HG03066 (cell line): ENCODE measurements at regions not wholly inside any gene's neighbourhood (a gene's known extent, or its start where the extent isn't known, plus 50 kb on each side); places are given as distances from the start of the nearest gene placed in this dataset.

Source experiments
- ATAC-seq: cut with Tn5 transposase; IDR thresholded peaks from one replicate; pipeline ENCODE4 v1.9.1; 2021; ENCODE audit warnings: low read depth; ENCODE audit not compliant: unreplicated experiment

DNA sequence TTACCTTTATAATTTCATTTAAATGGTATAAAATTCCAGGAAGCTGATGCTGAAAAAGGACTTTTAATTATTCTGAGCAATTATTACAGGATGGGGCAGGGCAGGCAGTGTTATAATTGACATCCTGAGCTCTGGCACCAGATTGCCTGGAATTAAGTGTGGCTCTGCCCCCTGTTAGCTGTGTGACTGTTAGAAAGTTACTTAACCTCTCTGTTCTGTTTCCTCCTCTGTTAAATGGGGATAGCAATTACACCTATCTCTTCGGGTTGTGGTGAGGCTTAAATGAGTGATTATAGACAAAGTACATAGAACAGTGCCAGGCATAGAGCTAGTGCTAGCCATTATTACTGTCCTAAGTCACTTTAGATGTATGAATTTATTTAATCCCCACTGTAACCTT, 327.3 kb downstream of the SMAD2 start:
- ATAC-seq = no peak

- ATAC-seq = no peak
Measured at GRCh38 chr18:47602273-47602897, 328.1 kb downstream of the SMAD2 start.

- no peak for ATAC-seq
Measured at GRCh38 chr18:47601581-47602272, 328.7 kb downstream of the SMAD2 start.

- no peak for ATAC-seq
Measured at GRCh38 chr18:47595831-47596501, 334.5 kb downstream of the SMAD2 start.

GRCh38 chr18:47594621-47595086, 335.8 kb downstream of the SMAD2 start:
- ATAC-seq = no peak

DNA sequence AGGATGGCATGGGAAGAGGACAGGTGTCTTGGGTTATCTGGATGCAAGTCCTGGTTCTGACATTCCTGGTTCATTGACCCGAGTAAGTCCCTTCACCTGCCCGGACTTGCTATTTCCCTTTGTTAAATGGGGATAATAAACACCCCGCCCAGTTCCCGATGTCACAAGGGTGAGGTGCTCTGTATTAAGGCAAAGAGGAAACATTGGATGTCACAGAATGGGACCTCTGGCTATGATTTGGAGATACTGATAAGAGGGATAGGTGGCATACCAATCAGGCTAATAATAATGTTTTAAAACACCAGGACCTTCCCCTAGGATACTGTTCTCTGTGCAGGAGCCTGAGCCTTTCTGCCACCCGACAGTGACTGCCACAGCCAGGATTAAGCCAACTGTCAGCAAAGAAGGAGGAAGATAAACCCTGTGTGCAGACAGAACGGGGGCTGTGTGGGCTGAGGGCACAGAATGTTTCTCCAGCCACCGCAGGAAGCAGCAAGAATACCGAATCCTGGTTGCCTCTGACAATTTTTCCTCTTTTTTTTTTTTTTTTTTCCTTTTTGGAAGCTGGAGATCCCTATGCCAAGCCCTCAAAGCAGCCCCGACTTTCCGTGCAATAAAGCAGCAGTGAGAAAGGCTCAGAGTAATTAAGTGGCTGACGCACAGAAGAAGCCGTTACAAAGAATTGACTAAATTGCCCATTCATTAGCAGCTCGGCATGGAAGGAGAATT, 336.6 kb downstream of the SMAD2 start:
- no peak for ATAC-seq

DNA sequence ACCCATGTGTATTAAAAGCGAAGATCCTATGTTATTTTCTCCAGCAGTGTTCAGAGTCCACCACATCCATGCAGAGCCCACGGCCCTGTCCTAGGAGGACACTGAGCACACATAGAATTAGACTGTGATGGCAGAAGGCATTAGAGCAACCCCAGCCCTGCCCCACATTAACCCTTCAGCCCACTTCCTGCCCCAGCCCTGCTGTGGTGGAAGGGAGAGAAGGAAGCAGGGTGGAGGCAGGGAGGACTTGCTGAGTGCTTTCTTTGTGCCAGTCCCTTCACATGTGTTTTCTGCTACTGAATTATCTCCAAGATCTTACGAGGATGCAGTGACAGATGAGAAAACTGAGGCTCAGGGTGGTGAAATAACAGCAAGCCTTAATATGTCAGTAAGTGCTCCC, 339.0 kb downstream of the SMAD2 start:
- no peak for ATAC-seq

DNA sequence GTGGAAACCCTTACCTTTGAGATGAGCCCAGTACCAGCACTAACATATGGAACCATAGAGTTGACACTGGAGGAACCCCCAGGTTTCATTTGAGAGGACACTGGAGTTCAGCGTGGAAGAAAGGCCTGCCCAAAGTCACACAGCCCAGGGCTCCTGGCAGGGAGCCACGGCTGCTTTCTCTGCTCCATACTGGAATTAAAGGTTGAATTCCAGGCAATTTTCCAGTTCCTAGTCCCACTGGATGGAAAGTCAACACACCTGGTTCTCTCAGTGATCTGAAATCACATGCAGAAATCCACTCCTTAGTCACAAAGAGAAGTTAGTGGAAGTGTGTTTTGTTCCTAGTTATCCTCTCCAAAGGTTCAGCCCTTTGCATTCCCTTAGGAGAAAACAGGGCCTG, 336.1 kb upstream of the SKOR2 start:
- ATAC-seq = no peak

- no peak for ATAC-seq
Measured at GRCh38 chr18:47586418-47587070, 335.1 kb upstream of the SKOR2 start.

DNA sequence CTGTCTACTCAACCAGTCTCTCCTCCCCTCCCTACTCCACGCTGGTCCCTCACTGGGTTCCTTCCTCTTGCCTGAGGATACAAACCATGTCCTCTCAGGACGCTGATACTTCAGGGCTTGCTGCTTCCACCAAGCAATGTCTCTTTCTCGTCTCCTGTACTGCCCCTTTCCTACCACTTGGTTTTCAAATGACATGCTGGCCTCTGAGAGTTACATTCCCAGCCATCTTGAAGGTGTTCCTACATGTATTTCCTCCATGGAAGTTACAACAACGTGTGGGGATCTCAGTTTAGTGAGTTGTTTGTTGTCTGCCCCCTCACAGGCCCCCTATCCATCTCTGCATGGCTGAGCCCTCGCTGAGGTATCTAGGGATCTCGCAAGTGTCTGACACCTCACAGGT, 334.5 kb upstream of the SKOR2 start:
- ATAC-seq = no peak

GRCh38 chr18:47585136-47585535, 333.7 kb upstream of the SKOR2 start:
- no peak for ATAC-seq

GRCh38 chr18:47582093-47582492, 330.6 kb upstream of the SKOR2 start:
- ATAC-seq = no peak

DNA sequence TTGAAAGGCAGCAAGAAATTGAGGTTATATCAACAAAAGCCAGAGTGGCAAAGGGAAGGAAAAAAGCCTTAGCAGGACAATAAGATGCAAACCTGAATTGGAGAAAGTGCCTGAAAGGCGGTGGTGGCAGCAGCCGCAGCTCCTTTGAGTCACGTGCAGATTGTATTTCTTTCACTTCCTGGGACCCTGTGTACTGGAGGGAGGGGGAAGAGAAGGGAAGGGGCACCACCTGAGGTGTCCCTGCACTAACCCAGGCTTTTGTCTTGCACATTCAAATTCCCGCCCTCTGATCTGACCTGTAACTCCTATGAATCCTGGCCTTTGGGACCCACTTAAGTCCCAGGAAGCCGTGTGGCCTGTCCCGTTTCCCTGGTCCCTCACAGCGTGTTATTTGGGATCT, 326.1 kb upstream of the SKOR2 start:
- no peak for ATAC-seq

DNA sequence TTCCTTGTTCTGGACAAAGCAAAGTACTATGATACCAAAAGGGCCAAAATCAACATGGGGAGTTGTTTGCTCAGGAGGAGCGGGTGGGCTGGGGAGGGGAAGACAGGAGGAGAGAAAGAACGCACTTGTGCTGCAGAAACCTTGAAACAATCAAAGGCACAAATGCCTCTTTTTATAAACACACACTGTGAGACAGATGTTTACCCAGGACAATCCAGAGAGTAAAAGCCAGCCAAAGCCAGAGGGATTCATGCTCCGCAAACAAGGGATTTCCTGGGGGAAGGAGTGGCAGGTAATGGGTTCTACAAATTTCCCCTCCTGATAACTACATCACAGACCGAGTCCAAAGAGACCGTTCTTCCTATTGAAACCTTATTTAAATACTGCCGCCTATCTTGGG, 323.5 kb upstream of the SKOR2 start:
- no peak for ATAC-seq

- ATAC-seq = no peak
Measured at GRCh38 chr18:47571957-47572356, 320.5 kb upstream of the SKOR2 start.

- ATAC-seq = no peak
Measured at GRCh38 chr18:47566809-47567208, 315.3 kb upstream of the SKOR2 start.

DNA sequence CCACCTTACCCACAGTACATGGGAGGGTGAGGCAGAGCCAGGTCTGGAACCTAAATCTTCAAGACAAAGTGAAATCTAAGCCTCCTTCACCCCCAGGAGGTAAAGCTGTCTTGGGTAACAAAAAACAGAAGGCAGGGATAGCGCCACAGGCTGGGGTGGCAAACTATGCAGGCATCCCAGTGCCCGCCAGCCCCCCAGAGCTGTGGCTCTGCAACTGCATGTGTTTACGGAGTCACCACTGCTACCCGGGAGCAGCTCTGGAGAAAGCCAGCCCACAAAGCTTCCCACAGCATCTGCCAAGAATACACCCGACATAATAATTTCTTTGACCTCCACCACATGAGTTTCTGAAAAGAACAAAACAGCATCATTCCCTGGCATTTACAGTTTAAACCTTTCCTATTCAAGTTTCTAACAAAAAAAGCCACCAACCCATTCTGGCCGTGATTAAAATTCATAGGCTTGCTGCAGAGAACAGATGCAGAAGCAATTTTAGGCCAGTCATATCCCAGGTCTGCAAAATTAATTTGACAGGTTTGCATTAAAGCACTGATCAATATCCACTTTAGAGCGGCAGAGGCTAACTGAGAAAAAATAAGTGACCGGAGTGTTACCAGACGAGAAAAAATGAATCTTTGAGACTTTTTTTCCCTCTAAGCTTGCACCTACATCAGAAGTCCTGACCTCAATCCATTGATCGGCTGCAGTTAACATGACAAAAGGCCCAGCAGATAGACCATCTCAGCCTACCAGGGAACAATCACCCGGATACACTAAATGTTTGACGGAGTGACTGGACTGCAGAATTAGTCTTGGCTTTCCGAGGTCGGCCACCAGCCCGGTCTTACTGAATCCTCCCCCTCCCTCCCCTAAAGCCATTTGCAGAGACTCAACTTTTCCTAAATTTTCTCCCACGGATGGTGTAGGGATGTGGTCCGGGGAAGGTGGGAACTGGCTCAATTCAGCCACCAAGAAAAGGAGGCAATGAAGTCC, 309.6 kb upstream of the SKOR2 start:
- ATAC-seq = no peak

DNA sequence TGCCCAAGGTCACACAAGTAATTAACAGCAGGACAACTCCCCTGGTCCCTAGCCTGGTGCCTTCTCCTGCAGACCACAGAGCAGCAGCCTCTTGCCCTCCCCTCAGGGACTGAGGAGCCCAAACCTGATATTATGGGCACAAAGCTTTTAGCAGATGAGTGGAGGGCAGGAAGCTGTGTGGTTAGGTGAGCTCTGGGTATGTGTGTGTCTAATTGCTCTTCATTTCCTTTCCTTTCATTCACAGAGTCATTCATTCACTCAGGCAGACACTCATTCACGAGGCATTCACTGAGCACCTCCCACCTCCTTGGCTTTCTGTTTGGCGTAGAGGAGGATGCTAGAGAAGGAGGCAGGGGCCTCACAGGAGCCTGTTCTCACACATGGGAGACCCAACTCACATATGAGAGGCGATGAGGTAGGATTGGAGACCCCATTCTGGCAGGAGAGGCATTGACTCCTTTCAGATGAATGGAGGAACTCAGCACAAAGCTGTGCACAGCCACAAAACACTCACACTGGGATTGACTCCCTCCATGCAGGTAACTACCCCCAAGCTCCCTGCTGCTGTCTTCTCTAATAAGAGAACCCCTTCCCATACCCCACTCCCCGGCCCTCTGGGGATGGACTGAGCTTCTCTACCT, 306.8 kb upstream of the SKOR2 start:
- peak; percentile 68 for ATAC-seq

DNA sequence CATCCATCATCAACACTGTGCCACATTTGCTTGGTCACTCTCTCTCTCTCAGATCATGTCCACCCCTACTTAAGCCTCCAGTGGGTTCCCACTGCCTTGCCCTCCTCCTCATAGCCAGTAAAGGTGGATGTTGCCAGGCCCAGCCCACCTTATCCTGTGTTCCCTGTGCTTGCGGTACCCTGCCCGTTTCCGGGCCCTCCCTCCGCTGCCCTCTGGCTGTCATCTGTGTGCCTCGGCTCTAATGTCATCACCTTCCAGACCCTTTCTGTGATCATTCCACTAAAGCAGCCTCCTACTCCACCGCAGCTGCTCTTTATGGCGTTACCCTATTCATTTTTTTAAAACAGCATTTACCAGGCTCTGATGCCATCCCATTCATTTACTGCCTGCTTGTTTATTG, 305.7 kb upstream of the SKOR2 start:
- no peak for ATAC-seq
